ENCODE measurements at regions not wholly inside any gene's neighbourhood (a gene's known extent, or its start where the extent isn't known, plus 50 kb on each side); places are given as distances from the start of the nearest gene placed in this dataset.
A peak's percentile ranks its signal among the peaks of the same experiment; 100 is the strongest.
"Not testable (repeated sequence)": the region's sequence is repeated elsewhere in the genome, so short reads cannot be mapped to it uniquely, and the experiment has no call there.

GRCh38 chr1:243951207-243951606, 99.9 kb upstream of the ZBTB18 start:
- H3K56ac ChIP-seq (replicated peaks; ENCODE audit: insufficient read length, low read depth, low read length); H2AFZ ChIP-seq (ENCODE audit: low read length); H3K4me1 ChIP-seq (replicated peaks in 1 of 4; ENCODE audit: control insufficient read depth in 3 of 4, insufficient read depth in 4 of 4, low read length in 3 of 4); H3K14ac ChIP-seq (ENCODE audit: insufficient read length); H3K4me2 ChIP-seq (ENCODE audit: insufficient read depth in 1 of 2, low read depth in 2 of 2, low read length in 2 of 2); H3K23ac ChIP-seq (ENCODE audit: insufficient read length); H3K36me3 ChIP-seq (ENCODE audit: control insufficient read depth in 2 of 4, insufficient read depth in 4 of 4, low read length in 3 of 4); H2BK20ac ChIP-seq (ENCODE audit: low read length); H2BK15ac ChIP-seq (ENCODE audit: low read length); H2BK5ac ChIP-seq (ENCODE audit: low read depth, low read length); H2BK12ac ChIP-seq (ENCODE audit: low read depth, low read length); H4K91ac ChIP-seq (replicated peaks; ENCODE audit: insufficient read length, low read length); H3K79me2 ChIP-seq (ENCODE audit: control insufficient read depth in 1 of 2, insufficient read depth in 2 of 2, low read length in 2 of 2); H4K20me1 ChIP-seq (replicated peaks in 1 of 2; ENCODE audit: control insufficient read depth in 1 of 2, insufficient read depth in 2 of 2, low read length in 2 of 2); H3K18ac ChIP-seq (ENCODE audit: extremely low read depth, low read length); H3K79me1 ChIP-seq (ENCODE audit: low read depth, low read length); H3K4ac ChIP-seq (replicated peaks; ENCODE audit: insufficient read length, low read depth, low read length); H3K23me2 ChIP-seq (ENCODE audit: low read depth, low read length); FAIRE-seq; H3K27ac ChIP-seq (ENCODE audit: low read depth, low read length); H4K5ac ChIP-seq (ENCODE audit: insufficient read length, low read depth, low read length); POLR2A ChIA-PET (ENCODE audit: partially characterized antibody); H3K4me3 ChIP-seq (ENCODE audit: extremely low read depth in 1 of 4, insufficient read depth in 2 of 4, low read depth in 3 of 4, low read length in 4 of 4); H2AK5ac ChIP-seq (ENCODE audit: low read depth, low read length); H3K9ac ChIP-seq (replicated peaks in 1 of 4; ENCODE audit: extremely low read depth in 1 of 4, low read depth in 3 of 4, low read length in 3 of 4); H3K9me3 ChIP-seq (ENCODE audit: insufficient read depth in 2 of 2, low read depth in 1 of 2, low read length in 1 of 2); H2BK120ac ChIP-seq (replicated peaks; ENCODE audit: low read depth, low read length); H3K27me3 ChIP-seq (replicated peaks in 1 of 4; ENCODE audit: control insufficient read depth in 3 of 4, extremely low read depth in 1 of 4, insufficient read depth in 3 of 4, low read length in 3 of 4); H4K8ac ChIP-seq (ENCODE audit: extremely low read depth, insufficient read depth, low read length): not testable (repeated sequence)
- peak in 1 of 2 experiments; percentile 37 for DNase-seq (ENCODE audit: low read depth in 1 of 2, low spot score in 2 of 2)
- 87% methylated on average over 10 of the region's 11 CpGs; no CpG with 5 or more reads in 1 of the 2 experiments for WGBS, 2 experiments (ENCODE audit: extremely low coverage in 1 of 2, insufficient coverage in 1 of 2, insufficient read length in 1 of 2, insufficient replicate concordance in 2 of 2, low coverage in 1 of 2, low lambda C conversion rate in 2 of 2, missing lambda C conversion rate in 1 of 2)
- CTCF ChIA-PET (ENCODE audit: partially characterized antibody), result interaction anchor here (0.6 to 1.4 kb wide), 3 partner anchors 9 to 255 kb away, joined by 3 to 4 read pairs (median 3); no protein-coding TSS in a partner anchor

All from H1 (cell line).